Naive thymus-derived CD4-positive, alpha-beta T cell (primary cell): ENCODE measurements at regions not wholly inside any gene's neighbourhood (a gene's known extent, or its start where the extent isn't known, plus 50 kb on each side); places are given as distances from the start of the nearest gene placed in this dataset.
A peak's percentile ranks its signal among the peaks of the same experiment; 100 is the strongest.
"Not testable (repeated sequence)": the region's sequence is repeated elsewhere in the genome, so short reads cannot be mapped to it uniquely, and the experiment has no call there.

Experiments
- ATAC-seq: fragments of 150-1000 bp; cut with Tn5 transposase; 2 replicates; pipeline ENCODE4 v1.10.0; 2021; ENCODE audit warnings: mild to moderate bottlenecking, moderate library complexity
- CTCF ChIA-PET: fragments of 350-600 bp; sonication (Branson Sonifier 250); formaldehyde crosslinking; loops from one replicate; lab custom pipeline; 2021; ENCODE audit warnings: antibody characterized with exemption; lab: Charles Lee
- POLR2A ChIA-PET: fragments of 350-600 bp; sonication (Branson Sonifier 250); formaldehyde crosslinking; loops from one replicate; lab custom pipeline; 2021; ENCODE audit warnings: antibody characterized with exemption, inconsistent platforms; lab: Charles Lee
- DNase-seq, 9 donors: peaks; one replicate each; pipeline versions ENCODE4 v3.0.0 to v3.0.0-alpha.2; 2020 to 2022; ENCODE audit warnings: mixed read lengths in 1 of 9
- H3K27ac ChIP-seq: one replicate; pipeline ENCODE4 v1.7.0; 2013; ENCODE audit warnings: mild to moderate bottlenecking, low read depth, low read length, moderate library complexity
- H3K27me3 ChIP-seq, 2 donors: one replicate each; pipeline ENCODE4 v1.7.0; 2013; ENCODE audit warnings: low read length in 2 of 2, mild to moderate bottlenecking in 2 of 2, moderate library complexity in 2 of 2; ENCODE audit not compliant: control insufficient read depth in 2 of 2, insufficient read depth in 2 of 2
- H3K36me3 ChIP-seq, 3 experiments: 1 replicate in 2 of 3; 2 replicates in 1 of 3; pipeline ENCODE4 v1.7.0; 2013; ENCODE audit warnings: low read length in 3 of 3, mild to moderate bottlenecking in 3 of 3, moderate library complexity in 1 of 3; ENCODE audit not compliant: insufficient read depth in 3 of 3, control insufficient read depth in 2 of 3
- H3K4me1 ChIP-seq, 2 donors: one replicate each; pipeline ENCODE4 v1.7.0; 2013; ENCODE audit warnings: low read length in 2 of 2, mild to moderate bottlenecking in 2 of 2, moderate library complexity in 1 of 2; ENCODE audit not compliant: control insufficient read depth in 2 of 2, insufficient read depth in 2 of 2
- H3K4me3 ChIP-seq: 2 replicates; pipeline ENCODE4 v1.7.0; 2013; ENCODE audit warnings: mild to moderate bottlenecking, low read length
- H3K9me3 ChIP-seq, 3 experiments: 1 replicate in 2 of 3; 2 replicates in 1 of 3; pipeline ENCODE4 v1.7.0; 2013; ENCODE audit warnings: low read length in 3 of 3; ENCODE audit not compliant: control insufficient read depth in 2 of 3
- H3K27ac Mint-ChIP-seq, 9 donors: one replicate each; pipeline ENCODE4 v1.8.0; 2020 to 2022; ENCODE audit warnings: mixed read lengths in 9 of 9, mild to moderate bottlenecking in 8 of 9, moderate library complexity in 5 of 9, inconsistent platforms in 2 of 9
- H3K27me3 Mint-ChIP-seq, 5 donors: one replicate each; pipeline ENCODE4 v1.8.0; 2021 to 2022; ENCODE audit warnings: mixed read lengths in 5 of 5, mild to moderate bottlenecking in 1 of 5
- H3K36me3 Mint-ChIP-seq, 5 donors: one replicate each; pipeline ENCODE4 v1.8.0; 2020 to 2022; ENCODE audit warnings: mixed read lengths in 5 of 5, mild to moderate bottlenecking in 3 of 5, inconsistent platforms in 1 of 5
- H3K4me1 Mint-ChIP-seq, 7 donors: one replicate each; pipeline ENCODE4 v1.8.0; 2020 to 2022; ENCODE audit warnings: mixed read lengths in 7 of 7, mild to moderate bottlenecking in 3 of 7, inconsistent platforms in 1 of 7
- H3K4me3 Mint-ChIP-seq, 10 donors: one replicate each; pipeline ENCODE4 v1.8.0; 2020 to 2022; ENCODE audit warnings: mild to moderate bottlenecking in 10 of 10, mixed read lengths in 10 of 10, moderate library complexity in 6 of 10, inconsistent platforms in 2 of 10
- H3K9me3 Mint-ChIP-seq, 11 donors: one replicate each; pipeline ENCODE4 v1.8.0; 2020 to 2022; ENCODE audit warnings: mixed read lengths in 11 of 11, mild to moderate bottlenecking in 4 of 11, inconsistent platforms in 1 of 11, moderate library complexity in 1 of 11
- intact Hi-C, 2 donors: fragments of 100-400 bp; cut with micrococcal nuclease; formaldehyde crosslinking; loops; one replicate each; pipeline ENCODE4 v1.15.1; 2023

GRCh38 chr22:48919187-48919590 is 908.5 kb downstream of the BRD1 start:
- CTCF ChIA-PET = no interaction called here

GRCh38 chr22:48918585-48919186 is 909.0 kb downstream of the BRD1 start:
- peak overlapping the region in 1 of 9 donors; percentile 37 for H3K27ac Mint-ChIP-seq
- Histone ChIP-seq H3K27ac (no peak overlapping the region), H3K27me3 (peaks cover 0 to 6% of the 10 kb centered on the region in 2 donors), H3K36me3 (no peaks in the 10 kb centered on the region), H3K9me3 (peaks cover 0 to 4% (median 0%) of the 10 kb centered on the region in 3 experiments), H3K4me1 (no peaks in the 10 kb centered on the region), H3K4me3 (no peak overlapping the region)
- H3K36me3 Mint-ChIP-seq = no peaks in the 10 kb centered on the region
- ATAC-seq (no peak), DNase-seq (no peak)
- CTCF ChIA-PET = no interaction called here
- intact Hi-C loops = no loop called here
- no peak overlapping the region for H3K4me3 Mint-ChIP-seq
- POLR2A ChIA-PET = no interaction called here
- H3K27me3 Mint-ChIP-seq = peaks cover 0 to 57% (median 54%) of the 10 kb centered on the region in 5 donors
- peaks cover 0 to 10% (median 5%) of the 10 kb centered on the region in 7 donors for H3K4me1 Mint-ChIP-seq
- H3K9me3 Mint-ChIP-seq = peaks cover 0 to 20% (median 6%) of the 10 kb centered on the region in 11 donors

More at GRCh38 chr22:48919187-48919590, 908.5 kb downstream of the BRD1 start:
- peaks cover 0 to 4% (median 0%) of the 10 kb centered on the region in 3 experiments for H3K9me3 ChIP-seq
- H3K27me3 ChIP-seq = peaks cover 0 to 6% of the 10 kb centered on the region in 2 donors
- peaks cover 0 to 19% (median 6%) of the 10 kb centered on the region in 11 donors for H3K9me3 Mint-ChIP-seq
- H3K27ac Mint-ChIP-seq = no peak overlapping the region
- DNase-seq (no peak), ATAC-seq (no peak)
- H3K36me3 Mint-ChIP-seq = no peaks in the 10 kb centered on the region
- peaks cover 0 to 62% (median 56%) of the 10 kb centered on the region in 5 donors for H3K27me3 Mint-ChIP-seq
- H3K36me3 ChIP-seq = no peaks in the 10 kb centered on the region
- no peak overlapping the region for H3K4me3 ChIP-seq
- H3K27ac ChIP-seq = no peak overlapping the region
- no peak overlapping the region for H3K4me3 Mint-ChIP-seq
- H3K4me1 Mint-ChIP-seq = peaks cover 0 to 9% (median 3%) of the 10 kb centered on the region in 7 donors
- POLR2A ChIA-PET = no interaction called here
- H3K4me1 ChIP-seq = no peaks in the 10 kb centered on the region
- intact Hi-C loops = no loop called here

GRCh38 chr22:48912356-48913066 is 915.2 kb downstream of the BRD1 start:
- ATAC-seq, H3K9me3 ChIP-seq, H3K27ac ChIP-seq, H3K4me3 ChIP-seq, POLR2A ChIA-PET, H3K4me1 ChIP-seq, intact Hi-C loops, H3K36me3 ChIP-seq, CTCF ChIA-PET, H3K36me3 Mint-ChIP-seq, H3K27me3 ChIP-seq: not testable (repeated sequence)
- peaks cover 0 to 42% (median 27%) of the 10 kb centered on the region in 7 donors for H3K4me1 Mint-ChIP-seq
- peak overlapping the region in 6 of 9 donors; percentile 5 to 86 (median 23) for H3K27ac Mint-ChIP-seq
- H3K27me3 Mint-ChIP-seq = peaks cover 3 to 41% (median 39%) of the 10 kb centered on the region in 5 donors
- peaks cover 2 to 26% (median 9%) of the 10 kb centered on the region in 11 donors for H3K9me3 Mint-ChIP-seq
- DNase-seq = peak in 5 of 9 donors; percentile 11 to 34 (median 15)
- peak overlapping the region in 9 of 10 donors; percentile 17 to 69 (median 49) for H3K4me3 Mint-ChIP-seq

DNA sequence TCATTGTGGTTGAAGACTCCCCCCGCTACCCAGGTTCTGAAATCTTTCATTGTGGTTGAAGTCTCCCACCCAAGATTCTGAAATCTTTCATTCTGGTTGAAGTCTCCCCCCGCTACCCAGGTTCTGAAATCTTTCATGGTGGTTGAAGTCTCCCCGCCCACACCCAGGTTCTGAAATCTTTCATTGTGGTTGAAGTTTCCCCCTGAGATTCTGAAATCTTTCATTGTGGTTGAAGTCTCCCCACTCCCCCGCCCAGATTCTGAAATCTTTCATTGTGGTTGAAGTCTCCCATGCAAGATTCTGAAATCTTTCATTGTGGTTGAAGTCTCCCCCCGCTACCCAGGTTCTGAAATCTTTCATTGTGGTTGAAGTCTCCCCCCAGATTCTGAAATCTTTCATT is 916.0 kb downstream of the BRD1 start:
- H3K9me3 Mint-ChIP-seq = peaks cover 2 to 26% (median 10%) of the 10 kb centered on the region in 11 donors

GRCh38 chr22:48911067-48911466 is 916.6 kb downstream of the BRD1 start:
- Mint-ChIP-seq H3K4me3 (peak overlapping the region in 2 of 10 donors; percentile 49 to 52), H3K4me1 (peaks cover 0 to 42% (median 27%) of the 10 kb centered on the region in 7 donors), H3K9me3 (peaks cover 1 to 23% (median 8%) of the 10 kb centered on the region in 11 donors), H3K27me3 (peaks cover 3 to 47% (median 42%) of the 10 kb centered on the region in 5 donors)
- intact Hi-C loops, H3K27me3 ChIP-seq, ATAC-seq, H3K27ac Mint-ChIP-seq, POLR2A ChIA-PET, H3K27ac ChIP-seq, H3K9me3 ChIP-seq, H3K4me1 ChIP-seq, H3K36me3 ChIP-seq, H3K4me3 ChIP-seq, CTCF ChIA-PET, H3K36me3 Mint-ChIP-seq: not testable (repeated sequence)
- peak in 2 of 9 donors; percentile 14 to 19 for DNase-seq

More for the DNA sequence above, 916.0 kb downstream of the BRD1 start:
- H3K4me1 ChIP-seq, intact Hi-C loops, H3K4me3 ChIP-seq, CTCF ChIA-PET, H3K27ac ChIP-seq, H3K36me3 Mint-ChIP-seq, POLR2A ChIA-PET, H3K36me3 ChIP-seq, H3K9me3 ChIP-seq, ATAC-seq, H3K27me3 ChIP-seq: not testable (repeated sequence)
- peak overlapping the region in 8 of 10 donors; percentile 17 to 69 (median 44) for H3K4me3 Mint-ChIP-seq
- DNase-seq = peak in 5 of 9 donors; percentile 3 to 39 (median 30)
- peaks cover 3 to 41% (median 39%) of the 10 kb centered on the region in 5 donors for H3K27me3 Mint-ChIP-seq
- H3K4me1 Mint-ChIP-seq = peaks cover 0 to 42% (median 27%) of the 10 kb centered on the region in 7 donors
- peak overlapping the region in 1 of 9 donors; percentile 43 for H3K27ac Mint-ChIP-seq

- ATAC-seq (no peak), DNase-seq (no peak)
- no peak overlapping the region for H3K27ac ChIP-seq
- no peaks in the 10 kb centered on the region for H3K9me3 ChIP-seq
- no peak overlapping the region for H3K27ac Mint-ChIP-seq
- H3K4me3 Mint-ChIP-seq = no peak overlapping the region
- peaks cover 0 to 8% of the 10 kb centered on the region in 2 donors for H3K4me1 ChIP-seq
- no peaks in the 10 kb centered on the region for H3K36me3 Mint-ChIP-seq
- no peaks in the 10 kb centered on the region for H3K36me3 ChIP-seq
- peaks cover 3 to 36% (median 35%) of the 10 kb centered on the region in 5 donors for H3K27me3 Mint-ChIP-seq
- H3K4me1 Mint-ChIP-seq = peaks cover 0 to 37% (median 26%) of the 10 kb centered on the region in 7 donors
- H3K9me3 Mint-ChIP-seq = peaks cover 0 to 9% (median 4%) of the 10 kb centered on the region in 11 donors
- H3K4me3 ChIP-seq = no peak overlapping the region
- ChIA-PET POLR2A (no interaction called here), CTCF (no interaction called here)
- intact Hi-C loops = no loop called here
- H3K27me3 ChIP-seq = no peaks in the 10 kb centered on the region
These were observed 919.1 kb downstream of the BRD1 start for GRCh38 chr22:48908547-48908946.
